Ishikawa (cell line): ENCODE measurements at regions not wholly inside any gene's neighbourhood (a gene's known extent, or its start where the extent isn't known, plus 50 kb on each side); places are given as distances from the start of the nearest gene placed in this dataset.

Experiments
- CEBPB ChIP-seq: IDR thresholded peaks from 2 replicates; pipeline ENCODE4 v1.6.1; 2012
- CREB1 ChIP-seq: IDR thresholded peaks from 2 replicates; pipeline ENCODE4 v1.6.1; 2012; ENCODE audit warnings: low read depth
- EP300 ChIP-seq: IDR thresholded peaks from 2 replicates; pipeline ENCODE4 v1.6.1; 2012; ENCODE audit warnings: borderline replicate concordance
- MAX ChIP-seq: IDR thresholded peaks from 2 replicates; pipeline ENCODE4 v1.6.1; 2012
- NFIC ChIP-seq: IDR thresholded peaks from 2 replicates; pipeline ENCODE4 v1.6.1; 2012
- RAD21 ChIP-seq: IDR thresholded peaks from 2 replicates; pipeline ENCODE4 v1.6.1; 2012; ENCODE audit warnings: low read depth
- REST ChIP-seq: IDR thresholded peaks from 2 replicates; pipeline ENCODE4 v1.6.1; 2012; ENCODE audit warnings: low read depth, mild to moderate bottlenecking
- TAF1 ChIP-seq: IDR thresholded peaks from 2 replicates; pipeline ENCODE4 v1.6.1; 2012; ENCODE audit warnings: low read depth, mild to moderate bottlenecking
- TEAD4 ChIP-seq: IDR thresholded peaks from 2 replicates; pipeline ENCODE4 v1.6.1; 2012

DNA sequence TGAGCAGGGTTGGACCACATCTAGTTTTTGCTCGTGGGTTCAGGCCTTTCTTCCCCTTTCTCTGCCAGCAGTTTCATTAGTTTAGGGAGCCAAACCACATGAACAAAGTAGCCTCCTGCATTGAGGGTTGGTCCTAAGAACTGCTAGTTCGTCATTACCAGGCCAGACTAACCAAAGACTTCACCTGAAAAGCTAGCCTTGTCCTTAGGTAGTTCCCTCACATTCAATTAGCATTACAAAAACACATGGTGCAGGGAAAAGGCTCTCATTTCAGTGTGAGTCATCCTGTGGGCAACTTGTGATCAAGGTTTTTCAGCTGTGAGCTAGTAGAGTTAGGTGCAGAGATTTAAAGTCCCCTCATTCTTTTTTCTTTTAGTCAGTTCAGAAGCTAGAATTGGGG is 279.3 kb upstream of the CTNNB1 start:
- TF ChIP-seq NFIC, result no peak
- no peak for TF ChIP-seq MAX
- no peak for TF ChIP-seq TAF1
- TF ChIP-seq RAD21, result no peak
- TF ChIP-seq REST, result no peak
- TF ChIP-seq TEAD4, result no peak
- TF ChIP-seq CEBPB, result no peak
- no peak for TF ChIP-seq EP300
- TF ChIP-seq CREB1, result no peak
